Effector memory CD4-positive, alpha-beta T cell (primary cell): ENCODE measurements at regions not wholly inside any gene's neighbourhood (a gene's known extent, or its start where the extent isn't known, plus 50 kb on each side); places are given as distances from the start of the nearest gene placed in this dataset.

Source experiments
- DNase-seq, 3 donors: peaks; one replicate each; pipeline ENCODE4 v3.0.0-alpha.2; 2020
- H3K27ac ChIP-seq: 2 replicates; pipeline ENCODE4 v1.7.0; 2013; ENCODE audit warnings: mild to moderate bottlenecking, low read length, moderate library complexity; ENCODE audit not compliant: insufficient read depth, poor library complexity, severe bottlenecking
- H3K27me3 ChIP-seq: replicated peaks from 2 replicates; pipeline ENCODE4 v1.7.0; 2013; ENCODE audit warnings: mild to moderate bottlenecking, low read length; ENCODE audit not compliant: insufficient read depth, control insufficient read depth, poor library complexity, severe bottlenecking
- H3K36me3 ChIP-seq: 2 replicates; pipeline ENCODE4 v1.7.0; 2013; ENCODE audit warnings: mild to moderate bottlenecking, low read length, moderate library complexity; ENCODE audit not compliant: control insufficient read depth, insufficient read depth
- H3K4me1 ChIP-seq: 2 replicates; pipeline ENCODE4 v1.7.0; 2013; ENCODE audit warnings: low read length, mild to moderate bottlenecking; ENCODE audit not compliant: control insufficient read depth, insufficient read depth, poor library complexity, severe bottlenecking
- H3K4me3 ChIP-seq: 2 replicates; pipeline ENCODE4 v1.7.0; 2013; ENCODE audit warnings: low read length, low read depth, mild to moderate bottlenecking; ENCODE audit not compliant: insufficient read depth, poor library complexity, severe bottlenecking
- H3K9me3 ChIP-seq: 2 replicates; pipeline ENCODE4 v1.7.0; 2013; ENCODE audit warnings: mild to moderate bottlenecking, low read length, moderate library complexity; ENCODE audit not compliant: control insufficient read depth

GRCh38 chr3:186487819-186488218 lies 56.4 kb downstream of the CRYGS start:
- Histone ChIP-seq H3K27ac (no peak overlapping the region), H3K27me3 (no peaks in the 10 kb centered on the region), H3K4me1 (no peaks in the 10 kb centered on the region), H3K4me3 (no peak overlapping the region), H3K9me3 (no peaks in the 10 kb centered on the region), H3K36me3 (no peaks in the 10 kb centered on the region)
- no peak for DNase-seq

GRCh38 chr3:186487037-186487436 lies 57.1 kb downstream of the CRYGS start:
- no peaks in the 10 kb centered on the region for H3K36me3 ChIP-seq
- H3K4me1 ChIP-seq: no peaks in the 10 kb centered on the region
- H3K27me3 ChIP-seq: no peaks in the 10 kb centered on the region
- no peak for DNase-seq
- no peak overlapping the region for H3K27ac ChIP-seq
- H3K9me3 ChIP-seq: no peaks in the 10 kb centered on the region
- H3K4me3 ChIP-seq: no peak overlapping the region

- Histone ChIP-seq H3K27ac (no peak overlapping the region), H3K36me3 (no peaks in the 10 kb centered on the region), H3K9me3 (no peaks in the 10 kb centered on the region), H3K4me3 (no peak overlapping the region), H3K4me1 (no peaks in the 10 kb centered on the region), H3K27me3 (no peaks in the 10 kb centered on the region)
- DNase-seq: no peak
These were observed 60.4 kb downstream of the CRYGS start for GRCh38 chr3:186483611-186484340.

- Histone ChIP-seq H3K27ac (no peak overlapping the region), H3K9me3 (no peaks in the 10 kb centered on the region), H3K36me3 (no peaks in the 10 kb centered on the region), H3K4me1 (no peaks in the 10 kb centered on the region), H3K4me3 (no peak overlapping the region), H3K27me3 (no peaks in the 10 kb centered on the region)
- no peak for DNase-seq
These were observed 62.7 kb downstream of the CRYGS start for GRCh38 chr3:186481526-186481925.

GRCh38 chr3:186477876-186478275 lies 66.3 kb downstream of the CRYGS start:
- Histone ChIP-seq H3K36me3 (no peaks in the 10 kb centered on the region), H3K27ac (no peak overlapping the region), H3K4me1 (no peaks in the 10 kb centered on the region), H3K4me3 (no peak overlapping the region), H3K27me3 (no peaks in the 10 kb centered on the region), H3K9me3 (no peaks in the 10 kb centered on the region)
- no peak for DNase-seq

- DNase-seq: no peak
- Histone ChIP-seq H3K27me3 (no peaks in the 10 kb centered on the region), H3K36me3 (no peaks in the 10 kb centered on the region), H3K27ac (no peak overlapping the region), H3K9me3 (no peaks in the 10 kb centered on the region), H3K4me1 (no peaks in the 10 kb centered on the region), H3K4me3 (no peak overlapping the region)
These were observed 67.1 kb downstream of the CRYGS start for GRCh38 chr3:186477033-186477432.

- Histone ChIP-seq H3K27ac (no peak overlapping the region), H3K27me3 (no peaks in the 10 kb centered on the region), H3K4me3 (no peak overlapping the region), H3K9me3 (no peaks in the 10 kb centered on the region), H3K36me3 (no peaks in the 10 kb centered on the region), H3K4me1 (no peaks in the 10 kb centered on the region)
- DNase-seq: no peak
These were observed 67.6 kb downstream of the CRYGS start for GRCh38 chr3:186476541-186476940.

GRCh38 chr3:186476044-186476468 lies 68.1 kb downstream of the CRYGS start:
- Histone ChIP-seq H3K4me1 (no peaks in the 10 kb centered on the region), H3K27me3 (no peaks in the 10 kb centered on the region), H3K4me3 (no peak overlapping the region), H3K36me3 (no peaks in the 10 kb centered on the region), H3K9me3 (no peaks in the 10 kb centered on the region), H3K27ac (no peak overlapping the region)
- no peak for DNase-seq

- Histone ChIP-seq H3K4me1 (no peaks in the 10 kb centered on the region), H3K27me3 (no peaks in the 10 kb centered on the region), H3K4me3 (no peak overlapping the region), H3K27ac (no peak overlapping the region), H3K36me3 (no peaks in the 10 kb centered on the region), H3K9me3 (no peaks in the 10 kb centered on the region)
- no peak for DNase-seq
These were observed 71.0 kb downstream of the CRYGS start for GRCh38 chr3:186473166-186473565.

GRCh38 chr3:186472456-186473008 lies 71.6 kb downstream of the CRYGS start:
- H3K4me3 ChIP-seq: no peak overlapping the region
- H3K9me3 ChIP-seq: no peaks in the 10 kb centered on the region
- H3K36me3 ChIP-seq: no peaks in the 10 kb centered on the region
- no peaks in the 10 kb centered on the region for H3K4me1 ChIP-seq
- DNase-seq: no peak
- H3K27ac ChIP-seq: no peak overlapping the region
- H3K27me3 ChIP-seq: no peaks in the 10 kb centered on the region
